WTC11 (cell line): ENCODE measurements at regions not wholly inside any gene's neighbourhood (a gene's known extent, or its start where the extent isn't known, plus 50 kb on each side); places are given as distances from the start of the nearest gene placed in this dataset.

ENCODE experiments used
- CREB1 ChIP-seq: sonication (generic); formaldehyde crosslinking; IDR thresholded peaks from 2 replicates; pipeline ENCODE4 v1.8.0; 2023; ENCODE audit warnings: mild to moderate bottlenecking, missing genetic modification reagents
- FOXJ3 ChIP-seq: sonication (generic); formaldehyde crosslinking; IDR thresholded peaks from 2 replicates; pipeline ENCODE4 v1.9.0; 2021; ENCODE audit warnings: missing genetic modification reagents, mild to moderate bottlenecking, borderline replicate concordance
- SMAD4 ChIP-seq: sonication (generic); formaldehyde crosslinking; IDR thresholded peaks from 2 replicates; pipeline ENCODE4 v1.8.0; 2022; ENCODE audit warnings: mild to moderate bottlenecking, missing genetic modification reagents
- SP1 ChIP-seq: sonication (generic); formaldehyde crosslinking; conservative IDR thresholded peaks from 2 replicates; pipeline ENCODE4 v1.8.1; 2022; ENCODE audit warnings: missing genetic modification reagents
- TF ChIP-seq, protein P1 (sequence below): fragments of 200-600 bp; IDR thresholded peaks from 2 replicates; pipeline ENCODE4 v1.8.0; 2022; ENCODE audit warnings: antibody characterized with exemption
- TF ChIP-seq, protein P2 (sequence below): sonication (generic); formaldehyde crosslinking; IDR thresholded peaks from 2 replicates; pipeline ENCODE4 v1.8.1; 2022; ENCODE audit warnings: low read depth, missing genetic modification reagents, borderline replicate concordance
- TF ChIP-seq, protein P3 (sequence below): sonication (generic); formaldehyde crosslinking; conservative IDR thresholded peaks from 2 replicates; pipeline ENCODE4 v1.8.1; 2023; ENCODE audit warnings: mild to moderate bottlenecking, low read depth, missing genetic modification reagents, moderate library complexity
- TF ChIP-seq, protein P4 (sequence below): sonication (generic); formaldehyde crosslinking; IDR thresholded peaks from 2 replicates; pipeline ENCODE4 v1.8.1; 2023; ENCODE audit warnings: mild to moderate bottlenecking, missing genetic modification reagents
- TF ChIP-seq, protein P5 (sequence below): sonication (generic); formaldehyde crosslinking; IDR thresholded peaks from 2 replicates; pipeline ENCODE4 v1.8.0; 2022; ENCODE audit warnings: mild to moderate bottlenecking, missing genetic modification reagents
- TF ChIP-seq, protein P6 (sequence below): sonication (generic); formaldehyde crosslinking; IDR thresholded peaks from 2 replicates; pipeline ENCODE4 v1.8.1; 2022; ENCODE audit warnings: mild to moderate bottlenecking, missing genetic modification reagents, moderate library complexity, borderline replicate concordance

DNA sequence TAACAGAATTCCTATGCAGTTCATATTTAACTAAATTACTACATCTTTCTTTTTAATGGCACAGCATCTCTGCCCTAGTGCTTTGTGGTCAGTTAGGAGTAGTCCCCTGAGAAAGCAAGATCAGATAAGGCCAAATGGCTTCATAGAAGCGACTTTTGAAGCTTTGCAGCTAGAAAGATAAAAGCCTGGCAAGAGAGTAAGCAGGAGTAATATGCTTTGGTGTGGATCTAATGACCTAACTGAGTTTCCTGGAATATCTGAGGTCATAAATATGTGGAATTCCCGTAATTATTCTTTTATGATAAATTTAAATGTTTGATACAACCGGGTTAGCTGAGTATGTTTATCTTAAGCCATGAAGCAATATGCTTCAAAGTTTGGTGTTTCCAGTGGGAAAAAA lies 374.9 kb upstream of the LRRC3B start:
- TF ChIP-seq SMAD4 (CRISPR knock-in tag) (no peak), FOXJ3 (CRISPR knock-in tag) (no peak), SP1 (no peak), CREB1 (CRISPR knock-in tag) (no peak)
- TF ChIP-seq, protein P1, sequence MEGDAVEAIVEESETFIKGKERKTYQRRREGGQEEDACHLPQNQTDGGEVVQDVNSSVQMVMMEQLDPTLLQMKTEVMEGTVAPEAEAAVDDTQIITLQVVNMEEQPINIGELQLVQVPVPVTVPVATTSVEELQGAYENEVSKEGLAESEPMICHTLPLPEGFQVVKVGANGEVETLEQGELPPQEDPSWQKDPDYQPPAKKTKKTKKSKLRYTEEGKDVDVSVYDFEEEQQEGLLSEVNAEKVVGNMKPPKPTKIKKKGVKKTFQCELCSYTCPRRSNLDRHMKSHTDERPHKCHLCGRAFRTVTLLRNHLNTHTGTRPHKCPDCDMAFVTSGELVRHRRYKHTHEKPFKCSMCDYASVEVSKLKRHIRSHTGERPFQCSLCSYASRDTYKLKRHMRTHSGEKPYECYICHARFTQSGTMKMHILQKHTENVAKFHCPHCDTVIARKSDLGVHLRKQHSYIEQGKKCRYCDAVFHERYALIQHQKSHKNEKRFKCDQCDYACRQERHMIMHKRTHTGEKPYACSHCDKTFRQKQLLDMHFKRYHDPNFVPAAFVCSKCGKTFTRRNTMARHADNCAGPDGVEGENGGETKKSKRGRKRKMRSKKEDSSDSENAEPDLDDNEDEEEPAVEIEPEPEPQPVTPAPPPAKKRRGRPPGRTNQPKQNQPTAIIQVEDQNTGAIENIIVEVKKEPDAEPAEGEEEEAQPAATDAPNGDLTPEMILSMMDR: no peak
- TF ChIP-seq, protein P2, sequence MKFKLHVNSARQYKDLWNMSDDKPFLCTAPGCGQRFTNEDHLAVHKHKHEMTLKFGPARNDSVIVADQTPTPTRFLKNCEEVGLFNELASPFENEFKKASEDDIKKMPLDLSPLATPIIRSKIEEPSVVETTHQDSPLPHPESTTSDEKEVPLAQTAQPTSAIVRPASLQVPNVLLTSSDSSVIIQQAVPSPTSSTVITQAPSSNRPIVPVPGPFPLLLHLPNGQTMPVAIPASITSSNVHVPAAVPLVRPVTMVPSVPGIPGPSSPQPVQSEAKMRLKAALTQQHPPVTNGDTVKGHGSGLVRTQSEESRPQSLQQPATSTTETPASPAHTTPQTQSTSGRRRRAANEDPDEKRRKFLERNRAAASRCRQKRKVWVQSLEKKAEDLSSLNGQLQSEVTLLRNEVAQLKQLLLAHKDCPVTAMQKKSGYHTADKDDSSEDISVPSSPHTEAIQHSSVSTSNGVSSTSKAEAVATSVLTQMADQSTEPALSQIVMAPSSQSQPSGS: no peak
- TF ChIP-seq, protein P3, sequence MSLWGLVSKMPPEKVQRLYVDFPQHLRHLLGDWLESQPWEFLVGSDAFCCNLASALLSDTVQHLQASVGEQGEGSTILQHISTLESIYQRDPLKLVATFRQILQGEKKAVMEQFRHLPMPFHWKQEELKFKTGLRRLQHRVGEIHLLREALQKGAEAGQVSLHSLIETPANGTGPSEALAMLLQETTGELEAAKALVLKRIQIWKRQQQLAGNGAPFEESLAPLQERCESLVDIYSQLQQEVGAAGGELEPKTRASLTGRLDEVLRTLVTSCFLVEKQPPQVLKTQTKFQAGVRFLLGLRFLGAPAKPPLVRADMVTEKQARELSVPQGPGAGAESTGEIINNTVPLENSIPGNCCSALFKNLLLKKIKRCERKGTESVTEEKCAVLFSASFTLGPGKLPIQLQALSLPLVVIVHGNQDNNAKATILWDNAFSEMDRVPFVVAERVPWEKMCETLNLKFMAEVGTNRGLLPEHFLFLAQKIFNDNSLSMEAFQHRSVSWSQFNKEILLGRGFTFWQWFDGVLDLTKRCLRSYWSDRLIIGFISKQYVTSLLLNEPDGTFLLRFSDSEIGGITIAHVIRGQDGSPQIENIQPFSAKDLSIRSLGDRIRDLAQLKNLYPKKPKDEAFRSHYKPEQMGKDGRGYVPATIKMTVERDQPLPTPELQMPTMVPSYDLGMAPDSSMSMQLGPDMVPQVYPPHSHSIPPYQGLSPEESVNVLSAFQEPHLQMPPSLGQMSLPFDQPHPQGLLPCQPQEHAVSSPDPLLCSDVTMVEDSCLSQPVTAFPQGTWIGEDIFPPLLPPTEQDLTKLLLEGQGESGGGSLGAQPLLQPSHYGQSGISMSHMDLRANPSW: no peak
- TF ChIP-seq, protein P4, sequence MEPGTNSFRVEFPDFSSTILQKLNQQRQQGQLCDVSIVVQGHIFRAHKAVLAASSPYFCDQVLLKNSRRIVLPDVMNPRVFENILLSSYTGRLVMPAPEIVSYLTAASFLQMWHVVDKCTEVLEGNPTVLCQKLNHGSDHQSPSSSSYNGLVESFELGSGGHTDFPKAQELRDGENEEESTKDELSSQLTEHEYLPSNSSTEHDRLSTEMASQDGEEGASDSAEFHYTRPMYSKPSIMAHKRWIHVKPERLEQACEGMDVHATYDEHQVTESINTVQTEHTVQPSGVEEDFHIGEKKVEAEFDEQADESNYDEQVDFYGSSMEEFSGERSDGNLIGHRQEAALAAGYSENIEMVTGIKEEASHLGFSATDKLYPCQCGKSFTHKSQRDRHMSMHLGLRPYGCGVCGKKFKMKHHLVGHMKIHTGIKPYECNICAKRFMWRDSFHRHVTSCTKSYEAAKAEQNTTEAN (CRISPR knock-in tag): no peak
- TF ChIP-seq, protein P5, sequence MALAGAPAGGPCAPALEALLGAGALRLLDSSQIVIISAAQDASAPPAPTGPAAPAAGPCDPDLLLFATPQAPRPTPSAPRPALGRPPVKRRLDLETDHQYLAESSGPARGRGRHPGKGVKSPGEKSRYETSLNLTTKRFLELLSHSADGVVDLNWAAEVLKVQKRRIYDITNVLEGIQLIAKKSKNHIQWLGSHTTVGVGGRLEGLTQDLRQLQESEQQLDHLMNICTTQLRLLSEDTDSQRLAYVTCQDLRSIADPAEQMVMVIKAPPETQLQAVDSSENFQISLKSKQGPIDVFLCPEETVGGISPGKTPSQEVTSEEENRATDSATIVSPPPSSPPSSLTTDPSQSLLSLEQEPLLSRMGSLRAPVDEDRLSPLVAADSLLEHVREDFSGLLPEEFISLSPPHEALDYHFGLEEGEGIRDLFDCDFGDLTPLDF (CRISPR knock-in tag): no peak
- TF ChIP-seq, protein P6, sequence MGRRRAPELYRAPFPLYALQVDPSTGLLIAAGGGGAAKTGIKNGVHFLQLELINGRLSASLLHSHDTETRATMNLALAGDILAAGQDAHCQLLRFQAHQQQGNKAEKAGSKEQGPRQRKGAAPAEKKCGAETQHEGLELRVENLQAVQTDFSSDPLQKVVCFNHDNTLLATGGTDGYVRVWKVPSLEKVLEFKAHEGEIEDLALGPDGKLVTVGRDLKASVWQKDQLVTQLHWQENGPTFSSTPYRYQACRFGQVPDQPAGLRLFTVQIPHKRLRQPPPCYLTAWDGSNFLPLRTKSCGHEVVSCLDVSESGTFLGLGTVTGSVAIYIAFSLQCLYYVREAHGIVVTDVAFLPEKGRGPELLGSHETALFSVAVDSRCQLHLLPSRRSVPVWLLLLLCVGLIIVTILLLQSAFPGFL (CRISPR knock-in tag): no peak
